ENCODE measurements at regions not wholly inside any gene's neighbourhood (a gene's known extent, or its start where the extent isn't known, plus 50 kb on each side); places are given as distances from the start of the nearest gene placed in this dataset.

DNA sequence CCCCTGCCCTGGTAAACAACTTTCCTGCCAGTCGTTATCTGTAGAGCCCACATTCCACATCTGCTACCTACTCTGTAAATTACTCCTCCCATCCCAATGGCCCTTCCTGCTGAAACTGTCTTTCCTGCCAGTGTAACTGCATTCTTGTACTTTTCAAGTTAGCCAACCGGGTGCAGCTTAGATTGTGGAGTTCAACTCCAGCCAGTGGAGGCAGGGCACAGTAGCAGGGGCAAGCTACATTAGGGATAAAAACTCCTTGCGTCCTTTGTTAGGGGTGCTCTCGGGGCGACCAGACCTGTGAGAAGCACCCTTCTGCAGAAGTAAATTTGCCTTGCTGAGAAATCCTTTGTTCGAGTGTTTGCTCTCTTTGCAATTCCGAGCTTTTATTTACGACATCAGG is 639.0 kb upstream of the TYRP1 start:
- Histone ChIP-seq H3K27me3 (replicated peaks; ENCODE audit: insufficient read depth, low read length) (no peaks in the 10 kb centered on the region), H3F3A (ENCODE audit: insufficient read depth, low read length) (no peaks in the 10 kb centered on the region), H3K4me3 (ENCODE audit: low read length) (no peak overlapping the region), H4K20me1 (ENCODE audit: insufficient read depth, low read length) (no peaks in the 10 kb centered on the region), H3K4me2 (ENCODE audit: low read depth, low read length) (no peak overlapping the region), H3K4me1 (ENCODE audit: low read length) (no peaks in the 10 kb centered on the region), H3K79me2 (ENCODE audit: low read length) (no peaks in the 10 kb centered on the region), H3K9me3 (replicated peaks; ENCODE audit: insufficient read depth, low read length) (no peaks in the 10 kb centered on the region), H2AFZ (ENCODE audit: low read length) (no peak overlapping the region), H3K9me2 (replicated peaks; ENCODE audit: insufficient read depth, low read length) (no peaks in the 10 kb centered on the region), H3K27ac (ENCODE audit: low read length) (no peak overlapping the region), H3K36me3 (replicated peaks; ENCODE audit: insufficient read depth, low read length) (no peaks in the 10 kb centered on the region), H3K9ac (ENCODE audit: low read length) (no peak overlapping the region)
- TF ChIP-seq EZH2 (optimal IDR thresholded peaks at IDR 0.05; ENCODE audit: low read depth, low read length) = no peak
- no peak for TF ChIP-seq EZH2phosphoT487 (IDR thresholded peaks at IDR 0.05; ENCODE audit: low read length)
- TF ChIP-seq, protein P1, sequence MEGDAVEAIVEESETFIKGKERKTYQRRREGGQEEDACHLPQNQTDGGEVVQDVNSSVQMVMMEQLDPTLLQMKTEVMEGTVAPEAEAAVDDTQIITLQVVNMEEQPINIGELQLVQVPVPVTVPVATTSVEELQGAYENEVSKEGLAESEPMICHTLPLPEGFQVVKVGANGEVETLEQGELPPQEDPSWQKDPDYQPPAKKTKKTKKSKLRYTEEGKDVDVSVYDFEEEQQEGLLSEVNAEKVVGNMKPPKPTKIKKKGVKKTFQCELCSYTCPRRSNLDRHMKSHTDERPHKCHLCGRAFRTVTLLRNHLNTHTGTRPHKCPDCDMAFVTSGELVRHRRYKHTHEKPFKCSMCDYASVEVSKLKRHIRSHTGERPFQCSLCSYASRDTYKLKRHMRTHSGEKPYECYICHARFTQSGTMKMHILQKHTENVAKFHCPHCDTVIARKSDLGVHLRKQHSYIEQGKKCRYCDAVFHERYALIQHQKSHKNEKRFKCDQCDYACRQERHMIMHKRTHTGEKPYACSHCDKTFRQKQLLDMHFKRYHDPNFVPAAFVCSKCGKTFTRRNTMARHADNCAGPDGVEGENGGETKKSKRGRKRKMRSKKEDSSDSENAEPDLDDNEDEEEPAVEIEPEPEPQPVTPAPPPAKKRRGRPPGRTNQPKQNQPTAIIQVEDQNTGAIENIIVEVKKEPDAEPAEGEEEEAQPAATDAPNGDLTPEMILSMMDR (IDR thresholded peaks at IDR 0.05; ENCODE audit: low read length) = no peak
- DNase-seq = no peak

DNA sequence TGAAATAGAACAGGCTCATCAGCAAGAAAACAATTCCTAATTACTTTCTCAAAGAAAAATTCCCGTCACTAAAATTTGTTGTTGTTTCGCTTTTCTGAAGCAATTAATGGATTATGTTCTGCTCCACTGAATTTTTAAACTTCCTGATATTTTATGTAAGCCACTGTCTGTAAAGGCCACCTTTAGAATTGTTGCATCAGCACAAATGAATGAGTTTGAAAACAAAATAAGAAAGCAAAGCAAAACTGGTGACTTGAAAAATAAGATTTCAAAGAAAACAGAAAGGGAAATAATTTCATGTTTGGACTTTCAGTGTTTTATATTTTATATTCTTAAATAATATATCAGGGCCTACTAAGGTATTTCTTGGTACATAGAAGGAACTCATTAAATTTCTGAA is 636.3 kb upstream of the TYRP1 start:
- Histone ChIP-seq H3K4me3 (ENCODE audit: low read length) (no peak overlapping the region), H3F3A (ENCODE audit: insufficient read depth, low read length) (no peaks in the 10 kb centered on the region), H3K4me2 (ENCODE audit: low read depth, low read length) (no peak overlapping the region), H3K9me3 (replicated peaks; ENCODE audit: insufficient read depth, low read length) (no peaks in the 10 kb centered on the region), H3K9me2 (replicated peaks; ENCODE audit: insufficient read depth, low read length) (no peaks in the 10 kb centered on the region), H3K4me1 (ENCODE audit: low read length) (no peaks in the 10 kb centered on the region), H2AFZ (ENCODE audit: low read length) (no peak overlapping the region), H3K9ac (ENCODE audit: low read length) (no peak overlapping the region), H4K20me1 (ENCODE audit: insufficient read depth, low read length) (no peaks in the 10 kb centered on the region), H3K79me2 (ENCODE audit: low read length) (no peaks in the 10 kb centered on the region), H3K27me3 (replicated peaks; ENCODE audit: insufficient read depth, low read length) (no peaks in the 10 kb centered on the region), H3K27ac (ENCODE audit: low read length) (no peak overlapping the region), H3K36me3 (replicated peaks; ENCODE audit: insufficient read depth, low read length) (no peaks in the 10 kb centered on the region)
- TF ChIP-seq EZH2 (optimal IDR thresholded peaks at IDR 0.05; ENCODE audit: low read depth, low read length) (no peak), EZH2phosphoT487 (IDR thresholded peaks at IDR 0.05; ENCODE audit: low read length) (no peak)
- TF ChIP-seq, protein P1 (IDR thresholded peaks at IDR 0.05; ENCODE audit: low read length) = no peak
- DNase-seq = no peak

DNA sequence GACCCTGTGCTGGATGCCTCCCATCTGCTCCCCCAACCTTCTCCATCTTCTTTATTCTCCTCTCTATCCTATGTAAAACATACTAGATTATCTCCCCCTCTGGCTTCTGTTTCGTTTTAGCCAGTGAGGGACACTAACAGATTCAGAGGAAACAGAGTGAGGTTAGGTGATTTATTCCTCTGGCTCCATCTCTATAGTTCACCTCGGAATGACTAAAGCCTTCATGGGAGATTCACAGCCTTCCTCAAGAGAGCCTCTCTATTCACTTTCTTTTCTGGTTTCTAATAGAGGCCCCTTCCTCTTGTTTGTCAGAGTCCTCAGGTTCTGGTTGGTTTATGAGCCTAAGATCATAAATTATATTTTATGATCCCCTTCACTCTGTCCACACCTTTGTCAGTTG is 633.1 kb upstream of the TYRP1 start:
- H3K9me2 ChIP-seq (replicated peaks; ENCODE audit: insufficient read depth, low read length) = no peaks in the 10 kb centered on the region
- H3K36me3 ChIP-seq (replicated peaks; ENCODE audit: insufficient read depth, low read length) = no peaks in the 10 kb centered on the region
- no peaks in the 10 kb centered on the region for H3K4me1 ChIP-seq (ENCODE audit: low read length)
- H3K27ac ChIP-seq (ENCODE audit: low read length) = no peak overlapping the region
- no peak overlapping the region for H3K4me3 ChIP-seq (ENCODE audit: low read length)
- H3F3A ChIP-seq (ENCODE audit: insufficient read depth, low read length) = no peaks in the 10 kb centered on the region
- no peaks in the 10 kb centered on the region for H3K79me2 ChIP-seq (ENCODE audit: low read length)
- no peak overlapping the region for H2AFZ ChIP-seq (ENCODE audit: low read length)
- H3K27me3 ChIP-seq (replicated peaks; ENCODE audit: insufficient read depth, low read length) = no peaks in the 10 kb centered on the region
- H4K20me1 ChIP-seq (ENCODE audit: insufficient read depth, low read length) = no peaks in the 10 kb centered on the region
- TF ChIP-seq EZH2 (optimal IDR thresholded peaks at IDR 0.05; ENCODE audit: low read depth, low read length) = no peak
- TF ChIP-seq EZH2phosphoT487 (IDR thresholded peaks at IDR 0.05; ENCODE audit: low read length) = no peak
- TF ChIP-seq, protein P1 (IDR thresholded peaks at IDR 0.05; ENCODE audit: low read length) = no peak
- no peaks in the 10 kb centered on the region for H3K9me3 ChIP-seq (replicated peaks; ENCODE audit: insufficient read depth, low read length)
- H3K9ac ChIP-seq (ENCODE audit: low read length) = no peak overlapping the region
- no peak for DNase-seq
- H3K4me2 ChIP-seq (ENCODE audit: low read depth, low read length) = no peak overlapping the region

Data from MM.1S (cell line).